RWPE2 (cell line): ENCODE measurements at regions not wholly inside any gene's neighbourhood (a gene's known extent, or its start where the extent isn't known, plus 50 kb on each side); places are given as distances from the start of the nearest gene placed in this dataset.

Experiments used
- ATAC-seq: fragments of 200-7000 bp; cut with Tn5 transposase; 3 replicates; pipeline ENCODE4 v1.9.1; 2021; ENCODE audit warnings: low read depth
- DNase-seq: peaks from one replicate; pipeline ENCODE4 v3.0.0-alpha.2; 2020; ENCODE audit warnings: low spot score
- H3K27ac ChIP-seq: fragments of 450-650 bp; 2 replicates; pipeline ENCODE4 v1.5.1; 2017; ENCODE audit warnings: mild to moderate bottlenecking; ENCODE audit not compliant: poor library complexity, severe bottlenecking
- H3K27me3 ChIP-seq: fragments of 250-450 bp; sonication (Bioruptor Pico); 2 replicates; pipeline ENCODE4 v1.5.1; 2021; ENCODE audit warnings: mild to moderate bottlenecking, moderate library complexity; ENCODE audit not compliant: insufficient read depth, poor library complexity, severe bottlenecking
- H3K36me3 ChIP-seq: fragments of 250-450 bp; sonication (Bioruptor Pico); 2 replicates; pipeline ENCODE4 v1.5.1; 2020; ENCODE audit warnings: low read depth, mild to moderate bottlenecking, moderate library complexity
- H3K4me1 ChIP-seq: fragments of 250-450 bp; sonication (Bioruptor Pico); 2 replicates; pipeline ENCODE4 v1.5.1; 2021; ENCODE audit warnings: mild to moderate bottlenecking, moderate library complexity; ENCODE audit not compliant: insufficient read depth, poor library complexity, severe bottlenecking
- H3K4me3 ChIP-seq: fragments of 250-450 bp; sonication (Bioruptor Pico); 2 replicates; pipeline ENCODE4 v1.5.1; 2021; ENCODE audit warnings: mild to moderate bottlenecking, moderate library complexity; ENCODE audit not compliant: severe bottlenecking
- H3K9me3 ChIP-seq: fragments of 250-450 bp; sonication (Bioruptor Pico); 2 replicates; pipeline ENCODE4 v1.5.1; 2021; ENCODE audit warnings: mild to moderate bottlenecking, moderate library complexity; ENCODE audit not compliant: severe bottlenecking
- CTCF ChIP-seq: fragments of 450-650 bp; IDR thresholded peaks from one replicate; pipeline ENCODE4 v1.5.1; 2017; ENCODE audit warnings: mild to moderate bottlenecking, moderate library complexity; ENCODE audit not compliant: poor library complexity, severe bottlenecking

GRCh38 chr9:134276453-134277245 lies 49.6 kb upstream of the RXRA start:
- TF ChIP-seq CTCF, result no peak
- ATAC-seq (no peak), DNase-seq (no peak)
- Histone ChIP-seq H3K4me3 (no peak overlapping the region), H3K27me3 (no peaks in the 10 kb centered on the region), H3K36me3 (no peaks in the 10 kb centered on the region), H3K4me1 (no peaks in the 10 kb centered on the region), H3K9me3 (no peaks in the 10 kb centered on the region), H3K27ac (no peak overlapping the region)
